Sigmoid colon (tissue), 4 donors: ENCODE measurements at regions not wholly inside any gene's neighbourhood (a gene's known extent, or its start where the extent isn't known, plus 50 kb on each side); places are given as distances from the start of the nearest gene placed in this dataset.

Experiments
- EP300 ChIP-seq, 4 donors: sonication (generic); formaldehyde crosslinking; IDR thresholded peaks; one replicate each; pipeline ENCODE4 v1.6.1; 2017; ENCODE audit warnings: antibody characterized with exemption in 4 of 4
- POLR2A ChIP-seq, 2 donors: fragments of 450-650 bp; IDR thresholded peaks; one replicate each; pipeline ENCODE4 v1.6.1; 2016; ENCODE audit warnings: antibody characterized with exemption in 2 of 2, mild to moderate bottlenecking in 2 of 2, moderate library complexity in 2 of 2
- POLR2AphosphoS5 ChIP-seq, 4 donors: sonication (generic); formaldehyde crosslinking; IDR thresholded peaks; one replicate each; pipeline ENCODE4 v1.6.1; 2017; ENCODE audit warnings: antibody characterized with exemption in 4 of 4
- TF ChIP-seq, protein P1 (sequence below), 4 experiments: fragments of 450-650 bp in 3 of 4; fragments of 200-600 bp in 1 of 4; IDR thresholded peaks; one replicate each; pipeline ENCODE4 v1.5.1; 2016 to 2019; ENCODE audit warnings: antibody characterized with exemption in 4 of 4, mild to moderate bottlenecking in 3 of 4, moderate library complexity in 2 of 4

DNA sequence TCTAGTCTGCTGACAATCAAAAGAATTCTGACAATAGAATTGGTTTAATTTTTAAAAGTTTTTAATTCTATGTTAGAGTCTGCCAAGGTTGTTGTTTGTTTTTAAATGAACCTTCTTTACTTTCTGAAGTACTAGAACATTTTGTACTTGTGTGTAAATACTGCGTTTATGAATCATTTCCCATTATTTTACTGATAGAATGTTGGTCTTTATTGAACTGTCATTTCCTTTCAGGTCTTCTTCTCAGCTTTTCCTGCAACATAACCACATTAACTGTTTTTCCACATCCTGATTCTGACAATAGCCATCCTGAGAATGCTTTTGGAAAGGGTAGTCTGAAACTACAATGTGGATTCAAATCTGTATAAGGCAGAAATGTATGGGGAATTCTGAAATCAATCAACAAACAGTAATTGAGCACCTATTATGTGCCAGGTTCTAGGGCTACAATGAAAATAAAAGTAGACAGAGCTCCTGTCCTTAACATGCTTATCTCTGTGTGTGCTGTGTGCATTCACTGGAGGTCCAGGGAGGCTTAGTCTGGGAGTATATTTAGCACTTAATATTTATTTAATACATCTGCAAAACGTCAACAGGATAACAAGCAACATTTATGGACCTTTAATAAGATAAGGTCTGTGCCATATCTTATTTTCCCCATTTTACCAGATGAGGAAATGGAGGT, 73.1 kb upstream of the SLC38A2 start:
- no peak for TF ChIP-seq POLR2AphosphoS5 (IDR thresholded peaks at IDR 0.05)
- TF ChIP-seq, protein P1, sequence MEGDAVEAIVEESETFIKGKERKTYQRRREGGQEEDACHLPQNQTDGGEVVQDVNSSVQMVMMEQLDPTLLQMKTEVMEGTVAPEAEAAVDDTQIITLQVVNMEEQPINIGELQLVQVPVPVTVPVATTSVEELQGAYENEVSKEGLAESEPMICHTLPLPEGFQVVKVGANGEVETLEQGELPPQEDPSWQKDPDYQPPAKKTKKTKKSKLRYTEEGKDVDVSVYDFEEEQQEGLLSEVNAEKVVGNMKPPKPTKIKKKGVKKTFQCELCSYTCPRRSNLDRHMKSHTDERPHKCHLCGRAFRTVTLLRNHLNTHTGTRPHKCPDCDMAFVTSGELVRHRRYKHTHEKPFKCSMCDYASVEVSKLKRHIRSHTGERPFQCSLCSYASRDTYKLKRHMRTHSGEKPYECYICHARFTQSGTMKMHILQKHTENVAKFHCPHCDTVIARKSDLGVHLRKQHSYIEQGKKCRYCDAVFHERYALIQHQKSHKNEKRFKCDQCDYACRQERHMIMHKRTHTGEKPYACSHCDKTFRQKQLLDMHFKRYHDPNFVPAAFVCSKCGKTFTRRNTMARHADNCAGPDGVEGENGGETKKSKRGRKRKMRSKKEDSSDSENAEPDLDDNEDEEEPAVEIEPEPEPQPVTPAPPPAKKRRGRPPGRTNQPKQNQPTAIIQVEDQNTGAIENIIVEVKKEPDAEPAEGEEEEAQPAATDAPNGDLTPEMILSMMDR (IDR thresholded peaks at IDR 0.05): no peak
- no peak for TF ChIP-seq POLR2A (IDR thresholded peaks at IDR 0.05)
- TF ChIP-seq EP300 (IDR thresholded peaks at IDR 0.05): no peak
